Non-pigmented ciliary epithelial cell (primary cell): ENCODE measurements at regions not wholly inside any gene's neighbourhood (a gene's known extent, or its start where the extent isn't known, plus 50 kb on each side); places are given as distances from the start of the nearest gene placed in this dataset.

Experiments used
- DNase-seq: peaks from one replicate; pipeline ENCODE4 v3.0.0-alpha.2; 2010; ENCODE audit warnings: low read depth

- no peak for DNase-seq
These were observed 507.8 kb downstream of the FBXO15 start for GRCh38 chr18:73639788-73640187.

GRCh38 chr18:73638709-73639108 lies 508.9 kb downstream of the FBXO15 start:
- DNase-seq: no peak

GRCh38 chr18:73636355-73636754 lies 511.3 kb downstream of the FBXO15 start:
- no peak for DNase-seq

GRCh38 chr18:73626859-73627258 lies 520.8 kb downstream of the FBXO15 start:
- DNase-seq: no peak

- no peak for DNase-seq
These were observed 521.4 kb downstream of the FBXO15 start for GRCh38 chr18:73626221-73626620.

- DNase-seq: no peak
These were observed 526.5 kb downstream of the FBXO15 start for GRCh38 chr18:73621091-73621490.

GRCh38 chr18:73617981-73618380 lies 529.7 kb downstream of the FBXO15 start:
- no peak for DNase-seq

GRCh38 chr18:73615506-73615905 lies 532.1 kb downstream of the FBXO15 start:
- no peak for DNase-seq

GRCh38 chr18:73614812-73615211 lies 532.8 kb downstream of the FBXO15 start:
- peak; percentile 71 for DNase-seq

GRCh38 chr18:73613706-73614340 lies 533.8 kb downstream of the FBXO15 start:
- DNase-seq: no peak

- DNase-seq: no peak
These were observed 549.6 kb downstream of the FBXO15 start for GRCh38 chr18:73597832-73598615.

- no peak for DNase-seq
These were observed 552.9 kb downstream of the FBXO15 start for GRCh38 chr18:73594749-73595148.

- DNase-seq: no peak
These were observed 554.4 kb downstream of the FBXO15 start for GRCh38 chr18:73593207-73593606.

GRCh38 chr18:73590950-73591349 lies 556.7 kb downstream of the FBXO15 start:
- DNase-seq: no peak

GRCh38 chr18:73579698-73580097 lies 567.9 kb downstream of the FBXO15 start:
- no peak for DNase-seq

- peak; percentile 42 for DNase-seq
These were observed 570.3 kb downstream of the FBXO15 start for GRCh38 chr18:73577365-73577764.

- peak; percentile 70 for DNase-seq
These were observed 583.6 kb downstream of the FBXO15 start for GRCh38 chr18:73563901-73564472.

GRCh38 chr18:73563345-73563744 lies 584.3 kb downstream of the FBXO15 start:
- peak; percentile 62 for DNase-seq

- DNase-seq: no peak
These were observed 590.7 kb downstream of the FBXO15 start for GRCh38 chr18:73556904-73557303.

GRCh38 chr18:73552171-73552570 lies 595.5 kb downstream of the FBXO15 start:
- no peak for DNase-seq

- no peak for DNase-seq
These were observed 596.4 kb downstream of the FBXO15 start for GRCh38 chr18:73551211-73551610.

- no peak for DNase-seq
These were observed 598.4 kb downstream of the FBXO15 start for GRCh38 chr18:73549236-73549635.

- DNase-seq: no peak
These were observed 602.2 kb downstream of the FBXO15 start for GRCh38 chr18:73545472-73545871.
